OCI-LY3 (cell line): ENCODE measurements at regions not wholly inside any gene's neighbourhood (a gene's known extent, or its start where the extent isn't known, plus 50 kb on each side); places are given as distances from the start of the nearest gene placed in this dataset.

Source experiments
- H2AFZ ChIP-seq: fragments of 200-600, 300-600 bp; shearing (Covaris generic); 2 replicates; pipeline ENCODE4 v1.6.0; 2014; ENCODE audit warnings: antibody characterized with exemption, low read depth, low read length
- H3K27ac ChIP-seq: fragments of 200-600, 300-600 bp; sonication (generic); 2 replicates; pipeline ENCODE4 v1.5.1; 2014; ENCODE audit warnings: mild to moderate bottlenecking, low read length, moderate library complexity, mixed read lengths
- H3K27me3 ChIP-seq: fragments of 200-600, 300-600 bp; sonication (generic); 2 replicates; pipeline ENCODE4 v1.6.1; 2014; ENCODE audit warnings: low read depth, low read length, mixed read lengths
- H3K36me3 ChIP-seq: fragments of 200-600, 300-600 bp; sonication (generic); replicated peaks from 2 replicates; pipeline ENCODE3; 2014; ENCODE audit warnings: low read depth, low read length, mixed read lengths
- H3K4me1 ChIP-seq: fragments of 300-600, 200-600 bp; sonication (generic); 2 replicates; pipeline ENCODE4 v1.6.1; 2014; ENCODE audit warnings: low read length, mixed read lengths
- H3K4me2 ChIP-seq: fragments of 200-600, 300-600 bp; sonication (generic); 2 replicates; pipeline ENCODE4 v1.6.1; 2014; ENCODE audit warnings: low read length, mixed read lengths
- H3K4me3 ChIP-seq: fragments of 300-600, 200-600 bp; sonication (generic); 2 replicates; pipeline ENCODE4 v1.5.1; 2014; ENCODE audit warnings: antibody characterized with exemption, mild to moderate bottlenecking, low read length, moderate library complexity
- H3K79me2 ChIP-seq: fragments of 300-600, 200-600 bp; shearing (Covaris generic); 2 replicates; pipeline ENCODE4 v1.6.1; 2014; ENCODE audit warnings: mild to moderate bottlenecking, low read length, mixed read lengths
- H3K9ac ChIP-seq: fragments of 300-600, 200-600 bp; shearing (Covaris generic); 2 replicates; pipeline ENCODE4 v1.6.0; 2014; ENCODE audit warnings: mild to moderate bottlenecking, low read length, moderate library complexity
- H3K9me3 ChIP-seq: fragments of 200-600, 300-600 bp; shearing (Covaris generic); 2 replicates; pipeline ENCODE4 v1.6.1; 2014; ENCODE audit warnings: low read length, mixed read lengths; ENCODE audit not compliant: insufficient read depth
- H4K20me1 ChIP-seq: fragments of 200-600, 300-600 bp; sonication (generic); 2 replicates; pipeline ENCODE4 v1.6.1; 2016; ENCODE audit warnings: low read length, mixed read lengths; ENCODE audit not compliant: insufficient read depth
- EZH2phosphoT487 ChIP-seq: fragments of 200-600 bp; shearing (Covaris generic); IDR thresholded peaks from 2 replicates; pipeline ENCODE4 v1.6.1; 2018; ENCODE audit warnings: antibody characterized with exemption, mixed run types, low read depth
- TF ChIP-seq, protein P1 (sequence below): fragments of 200-600, 300-600 bp; sonication (generic); IDR thresholded peaks from 2 replicates; pipeline ENCODE4 v1.5.1; 2014; ENCODE audit warnings: antibody characterized with exemption, low read length, low read depth

DNA sequence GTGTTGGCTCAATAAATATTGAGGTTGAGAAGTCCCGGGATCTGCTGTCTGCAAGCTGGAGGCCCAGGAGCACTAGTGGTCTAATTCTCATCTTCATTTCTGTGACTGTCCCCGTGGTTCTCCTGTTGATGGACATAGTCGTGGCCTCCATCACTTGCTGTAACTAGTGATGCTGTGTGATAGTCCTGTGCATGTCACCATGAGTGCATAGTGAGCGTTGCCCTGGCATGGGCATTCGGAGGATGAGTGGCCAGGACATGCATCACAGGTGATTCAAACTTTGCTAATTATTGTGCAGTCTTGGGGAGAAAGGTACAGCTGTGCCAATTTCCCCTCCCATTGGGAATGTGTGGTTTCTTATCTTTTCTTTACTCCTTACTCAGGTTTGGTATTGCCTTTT, 902.2 kb downstream of the BRD1 start:
- no peak overlapping the region for H2AFZ ChIP-seq
- no peak overlapping the region for H3K9ac ChIP-seq
- H4K20me1 ChIP-seq: no peaks in the 10 kb centered on the region
- no peaks in the 10 kb centered on the region for H3K9me3 ChIP-seq
- TF ChIP-seq EZH2phosphoT487: no peak
- TF ChIP-seq, protein P1, sequence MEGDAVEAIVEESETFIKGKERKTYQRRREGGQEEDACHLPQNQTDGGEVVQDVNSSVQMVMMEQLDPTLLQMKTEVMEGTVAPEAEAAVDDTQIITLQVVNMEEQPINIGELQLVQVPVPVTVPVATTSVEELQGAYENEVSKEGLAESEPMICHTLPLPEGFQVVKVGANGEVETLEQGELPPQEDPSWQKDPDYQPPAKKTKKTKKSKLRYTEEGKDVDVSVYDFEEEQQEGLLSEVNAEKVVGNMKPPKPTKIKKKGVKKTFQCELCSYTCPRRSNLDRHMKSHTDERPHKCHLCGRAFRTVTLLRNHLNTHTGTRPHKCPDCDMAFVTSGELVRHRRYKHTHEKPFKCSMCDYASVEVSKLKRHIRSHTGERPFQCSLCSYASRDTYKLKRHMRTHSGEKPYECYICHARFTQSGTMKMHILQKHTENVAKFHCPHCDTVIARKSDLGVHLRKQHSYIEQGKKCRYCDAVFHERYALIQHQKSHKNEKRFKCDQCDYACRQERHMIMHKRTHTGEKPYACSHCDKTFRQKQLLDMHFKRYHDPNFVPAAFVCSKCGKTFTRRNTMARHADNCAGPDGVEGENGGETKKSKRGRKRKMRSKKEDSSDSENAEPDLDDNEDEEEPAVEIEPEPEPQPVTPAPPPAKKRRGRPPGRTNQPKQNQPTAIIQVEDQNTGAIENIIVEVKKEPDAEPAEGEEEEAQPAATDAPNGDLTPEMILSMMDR: no peak
- no peaks in the 10 kb centered on the region for H3K36me3 ChIP-seq
- H3K27me3 ChIP-seq: no peaks in the 10 kb centered on the region
- H3K4me1 ChIP-seq: no peaks in the 10 kb centered on the region
- H3K4me2 ChIP-seq: no peak overlapping the region
- H3K79me2 ChIP-seq: no peaks in the 10 kb centered on the region
- H3K4me3 ChIP-seq: no peak overlapping the region
- H3K27ac ChIP-seq: no peak overlapping the region

DNA sequence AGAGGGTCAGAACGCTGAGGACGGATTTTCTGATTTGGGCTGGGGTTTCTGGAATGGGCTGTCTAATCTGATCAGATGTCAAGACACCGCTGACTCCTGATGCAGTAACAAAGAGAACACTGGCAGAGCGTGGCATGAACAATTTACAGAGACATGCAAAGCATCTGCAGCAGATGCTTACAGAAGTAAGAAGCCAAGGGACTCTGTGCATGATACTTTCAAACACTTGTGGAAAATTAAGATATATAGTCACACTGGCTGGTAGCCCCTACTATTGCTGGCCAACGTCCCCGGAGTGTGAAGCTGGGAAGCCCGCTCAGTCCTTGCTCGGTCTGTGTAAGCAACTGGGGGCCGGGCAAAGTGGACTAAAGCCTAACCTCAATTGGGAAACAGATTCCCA, 903.7 kb downstream of the BRD1 start:
- Histone ChIP-seq H4K20me1 (no peaks in the 10 kb centered on the region), H3K4me1 (no peaks in the 10 kb centered on the region), H3K9ac (no peak overlapping the region), H3K27ac (no peak overlapping the region), H2AFZ (no peak overlapping the region), H3K9me3 (no peaks in the 10 kb centered on the region), H3K4me3 (no peak overlapping the region), H3K79me2 (no peaks in the 10 kb centered on the region), H3K4me2 (no peak overlapping the region), H3K36me3 (no peaks in the 10 kb centered on the region), H3K27me3 (no peaks in the 10 kb centered on the region)
- TF ChIP-seq EZH2phosphoT487: no peak
- TF ChIP-seq, protein P1: no peak

DNA sequence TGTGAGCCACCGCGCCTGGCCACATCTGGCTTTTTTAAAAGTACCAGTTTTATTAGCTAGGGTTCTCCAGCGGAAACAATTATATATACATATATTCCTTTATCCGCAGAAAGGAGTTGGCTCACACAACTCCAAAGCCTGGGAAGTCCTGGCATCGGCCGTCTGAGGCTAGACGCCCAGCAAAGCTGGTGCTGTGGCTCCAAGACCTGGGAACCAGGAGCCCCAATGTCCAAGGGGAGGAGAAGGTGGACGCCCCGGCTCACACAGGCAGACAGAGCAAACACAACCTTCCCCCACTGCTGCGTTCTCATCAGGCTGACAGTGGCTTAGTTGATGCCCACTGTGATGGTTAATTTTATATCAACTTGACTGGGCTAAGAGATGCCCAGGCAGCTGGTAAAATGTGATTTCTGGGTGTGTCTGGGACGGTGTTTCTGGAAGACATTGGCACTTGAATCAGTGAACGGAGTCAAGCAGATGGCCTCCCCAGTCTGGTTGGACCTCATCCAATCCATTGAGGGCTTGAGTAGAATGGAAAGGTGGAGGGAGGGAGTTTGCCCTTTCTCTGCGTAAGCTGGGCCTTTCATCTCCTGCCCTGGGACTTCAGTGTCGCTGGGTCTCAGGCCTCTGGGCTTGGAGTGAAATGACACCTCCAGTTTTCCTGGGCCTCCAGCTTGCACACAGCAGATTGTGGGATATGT, 904.4 kb downstream of the BRD1 start:
- no peak overlapping the region for H3K4me3 ChIP-seq
- H3K9ac ChIP-seq: no peak overlapping the region
- H3K27ac ChIP-seq: no peak overlapping the region
- H3K4me1 ChIP-seq: no peaks in the 10 kb centered on the region
- no peak for TF ChIP-seq EZH2phosphoT487
- TF ChIP-seq, protein P1: no peak
- no peaks in the 10 kb centered on the region for H3K27me3 ChIP-seq
- no peaks in the 10 kb centered on the region for H4K20me1 ChIP-seq
- no peaks in the 10 kb centered on the region for H3K36me3 ChIP-seq
- H2AFZ ChIP-seq: no peak overlapping the region
- no peak overlapping the region for H3K4me2 ChIP-seq
- no peaks in the 10 kb centered on the region for H3K79me2 ChIP-seq
- H3K9me3 ChIP-seq: no peaks in the 10 kb centered on the region

DNA sequence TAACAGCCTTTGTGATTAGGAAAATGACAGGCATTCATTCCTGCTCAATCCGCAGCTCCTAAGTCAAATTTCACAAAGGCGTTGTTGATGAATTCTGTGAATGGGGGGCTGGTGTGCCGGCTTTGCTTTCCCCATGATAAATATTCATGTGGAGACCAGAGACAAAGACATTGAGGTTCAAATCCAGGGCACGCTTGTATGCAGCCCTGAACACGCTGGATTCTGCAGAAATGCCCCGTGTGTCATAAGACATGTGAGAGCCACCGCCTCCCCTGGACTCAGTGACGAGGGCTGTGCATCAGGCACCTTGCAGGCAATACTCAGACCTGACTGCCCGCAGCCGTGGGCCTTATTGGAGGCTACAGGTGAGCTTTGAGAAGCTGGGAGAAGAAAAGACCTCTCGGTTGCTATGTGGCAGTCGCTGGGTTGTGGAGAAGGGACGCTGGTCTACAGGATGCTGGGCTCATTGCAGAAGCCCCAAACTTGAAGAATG, 906.2 kb downstream of the BRD1 start:
- Histone ChIP-seq H3K36me3 (no peaks in the 10 kb centered on the region), H3K4me1 (no peaks in the 10 kb centered on the region), H3K4me3 (no peak overlapping the region), H3K27ac (no peak overlapping the region), H4K20me1 (no peaks in the 10 kb centered on the region), H3K27me3 (no peaks in the 10 kb centered on the region), H3K79me2 (no peaks in the 10 kb centered on the region), H3K4me2 (no peak overlapping the region), H3K9ac (no peak overlapping the region), H2AFZ (no peak overlapping the region), H3K9me3 (no peaks in the 10 kb centered on the region)
- TF ChIP-seq, protein P1: no peak
- TF ChIP-seq EZH2phosphoT487: no peak
